WTC11 (cell line): ENCODE measurements at regions not wholly inside any gene's neighbourhood (a gene's known extent, or its start where the extent isn't known, plus 50 kb on each side); places are given as distances from the start of the nearest gene placed in this dataset.

ENCODE experiments used
- ATAC-seq: fragments of 200-7000 bp; cut with Tn5 transposase; 2 replicates; pipeline ENCODE4 v1.10.0; 2021; ENCODE audit warnings: mild to moderate bottlenecking, moderate library complexity
- CTCF ChIA-PET: fragments of 300-600 bp; sonication (Branson Sonifier 250); formaldehyde crosslinking; loops from one replicate; lab custom pipeline; 2021; ENCODE audit warnings: antibody characterized with exemption; lab: Charles Lee
- POLR2A ChIA-PET: fragments of 350-600 bp; sonication (Branson Sonifier 250); formaldehyde crosslinking; loops from one replicate; lab custom pipeline; 2021; ENCODE audit warnings: antibody characterized with exemption; lab: Charles Lee
- DNase-seq: peaks from one replicate; pipeline ENCODE4 v3.0.0; 2021; ENCODE audit warnings: low spot score
- H3K27ac Mint-ChIP-seq: 2 replicates; pipeline ENCODE4 v1.8.0; 2021; ENCODE audit warnings: mixed read lengths
- H3K27me3 Mint-ChIP-seq: 2 replicates; pipeline ENCODE4 v1.8.0; 2021; ENCODE audit warnings: low read depth, mild to moderate bottlenecking, moderate library complexity, mixed read lengths
- H3K36me3 Mint-ChIP-seq: 2 replicates; pipeline ENCODE4 v1.8.0; 2021; ENCODE audit warnings: mixed read lengths
- H3K4me1 Mint-ChIP-seq: 2 replicates; pipeline ENCODE4 v1.8.0; 2022; ENCODE audit warnings: mixed read lengths
- H3K4me3 Mint-ChIP-seq: 2 replicates; pipeline ENCODE4 v1.8.0; 2021; ENCODE audit warnings: mild to moderate bottlenecking, moderate library complexity, mixed read lengths
- H3K9me3 Mint-ChIP-seq: 2 replicates; pipeline ENCODE4 v1.8.0; 2021; ENCODE audit warnings: mixed read lengths
- ATF1 ChIP-seq: sonication (generic); formaldehyde crosslinking; IDR thresholded peaks from 2 replicates; pipeline ENCODE4 v1.8.1; 2023; ENCODE audit warnings: mild to moderate bottlenecking, moderate library complexity, missing genetic modification reagents
- CBFB ChIP-seq: sonication (generic); formaldehyde crosslinking; IDR thresholded peaks from 2 replicates; pipeline ENCODE4 v1.8.1; 2022; ENCODE audit warnings: mild to moderate bottlenecking, low read depth, missing genetic modification reagents
- CREM ChIP-seq: sonication (generic); formaldehyde crosslinking; IDR thresholded peaks from 2 replicates; pipeline ENCODE4 v1.8.1; 2022; ENCODE audit warnings: mild to moderate bottlenecking, missing genetic modification reagents, moderate library complexity
- GABPB1 ChIP-seq: sonication (generic); formaldehyde crosslinking; IDR thresholded peaks from 2 replicates; pipeline ENCODE4 v1.8.1; 2023; ENCODE audit warnings: mild to moderate bottlenecking, missing genetic modification reagents
- HMGA2 ChIP-seq: fragments of 250-450 bp; sonication (Bioruptor Pico); IDR thresholded peaks from 2 replicates; pipeline ENCODE4 v1.4.0; 2021; ENCODE audit warnings: mild to moderate bottlenecking, moderate library complexity
- JAZF1 ChIP-seq: fragments of 250-450 bp; sonication (Bioruptor Pico); IDR thresholded peaks from 2 replicates; pipeline ENCODE4 v1.9.0; 2021; ENCODE audit warnings: moderate library complexity, mild to moderate bottlenecking, inconsistent platforms
- MXD4 ChIP-seq: fragments of 250-450 bp; sonication (Bioruptor Pico); IDR thresholded peaks from 2 replicates; pipeline ENCODE4 v1.8.0; 2021; ENCODE audit warnings: mild to moderate bottlenecking, moderate library complexity, borderline replicate concordance
- MYBL2 ChIP-seq: sonication (generic); formaldehyde crosslinking; IDR thresholded peaks from 2 replicates; pipeline ENCODE4 v1.8.1; 2023; ENCODE audit warnings: mild to moderate bottlenecking, moderate library complexity, missing genetic modification reagents
- NFATC4 ChIP-seq: fragments of 250-450 bp; sonication (Bioruptor Pico); IDR thresholded peaks from 2 replicates; pipeline ENCODE4 v1.9.0; 2021; ENCODE audit warnings: mild to moderate bottlenecking
- NR3C1 ChIP-seq: sonication (generic); formaldehyde crosslinking; conservative IDR thresholded peaks from 2 replicates; pipeline ENCODE4 v1.8.1; 2023; ENCODE audit warnings: low read depth, mild to moderate bottlenecking, missing genetic modification reagents
- OVOL2 ChIP-seq: fragments of 250-450 bp; sonication (Bioruptor Pico); IDR thresholded peaks from 2 replicates; pipeline ENCODE4 v1.9.0; 2021; ENCODE audit warnings: mild to moderate bottlenecking, borderline replicate concordance
- SMAD3 ChIP-seq: sonication (generic); formaldehyde crosslinking; IDR thresholded peaks from 2 replicates; pipeline ENCODE4 v1.8.0; 2022; ENCODE audit warnings: missing genetic modification reagents, mild to moderate bottlenecking, borderline replicate concordance
- ZNF138 ChIP-seq: sonication (generic); formaldehyde crosslinking; conservative IDR thresholded peaks from 2 replicates; pipeline ENCODE4 v1.8.1; 2022; ENCODE audit warnings: mild to moderate bottlenecking, moderate library complexity, missing genetic modification reagents
- TF ChIP-seq, protein P1 (sequence below): sonication (generic); formaldehyde crosslinking; IDR thresholded peaks from 2 replicates; pipeline ENCODE4 v1.8.0; 2023; ENCODE audit warnings: mild to moderate bottlenecking, missing genetic modification reagents
- TF ChIP-seq, protein P2 (sequence below): sonication (generic); formaldehyde crosslinking; IDR thresholded peaks from 2 replicates; pipeline ENCODE4 v1.8.0; 2022; ENCODE audit warnings: mild to moderate bottlenecking, missing genetic modification reagents
- TF ChIP-seq, protein P3 (sequence below): sonication (generic); formaldehyde crosslinking; IDR thresholded peaks from 2 replicates; pipeline ENCODE4 v1.8.1; 2023; ENCODE audit warnings: mild to moderate bottlenecking, moderate library complexity, missing genetic modification reagents
- TF ChIP-seq, protein P4 (sequence below): fragments of 250-450 bp; sonication (Bioruptor Pico); IDR thresholded peaks from 2 replicates; pipeline ENCODE4 v1.9.0; 2021; ENCODE audit warnings: mild to moderate bottlenecking, borderline replicate concordance
- TF ChIP-seq, protein P5 (sequence below): sonication (generic); formaldehyde crosslinking; IDR thresholded peaks from 2 replicates; pipeline ENCODE4 v1.8.1; 2022; ENCODE audit warnings: low read depth, missing genetic modification reagents, borderline replicate concordance
- TF ChIP-seq, protein P6 (sequence below): sonication (generic); formaldehyde crosslinking; IDR thresholded peaks from 2 replicates; pipeline ENCODE4 v1.8.0; 2022; ENCODE audit warnings: mild to moderate bottlenecking, missing genetic modification reagents
- TF ChIP-seq, protein P7 (sequence below): fragments of 250-450 bp; sonication (Bioruptor Pico); IDR thresholded peaks from 2 replicates; pipeline ENCODE4 v1.8.0; 2021; ENCODE audit warnings: mild to moderate bottlenecking
- TF ChIP-seq, protein P8 (sequence below): sonication (generic); formaldehyde crosslinking; IDR thresholded peaks from 2 replicates; pipeline ENCODE4 v1.8.1; 2022; ENCODE audit warnings: mild to moderate bottlenecking, missing genetic modification reagents, moderate library complexity, borderline replicate concordance

DNA sequence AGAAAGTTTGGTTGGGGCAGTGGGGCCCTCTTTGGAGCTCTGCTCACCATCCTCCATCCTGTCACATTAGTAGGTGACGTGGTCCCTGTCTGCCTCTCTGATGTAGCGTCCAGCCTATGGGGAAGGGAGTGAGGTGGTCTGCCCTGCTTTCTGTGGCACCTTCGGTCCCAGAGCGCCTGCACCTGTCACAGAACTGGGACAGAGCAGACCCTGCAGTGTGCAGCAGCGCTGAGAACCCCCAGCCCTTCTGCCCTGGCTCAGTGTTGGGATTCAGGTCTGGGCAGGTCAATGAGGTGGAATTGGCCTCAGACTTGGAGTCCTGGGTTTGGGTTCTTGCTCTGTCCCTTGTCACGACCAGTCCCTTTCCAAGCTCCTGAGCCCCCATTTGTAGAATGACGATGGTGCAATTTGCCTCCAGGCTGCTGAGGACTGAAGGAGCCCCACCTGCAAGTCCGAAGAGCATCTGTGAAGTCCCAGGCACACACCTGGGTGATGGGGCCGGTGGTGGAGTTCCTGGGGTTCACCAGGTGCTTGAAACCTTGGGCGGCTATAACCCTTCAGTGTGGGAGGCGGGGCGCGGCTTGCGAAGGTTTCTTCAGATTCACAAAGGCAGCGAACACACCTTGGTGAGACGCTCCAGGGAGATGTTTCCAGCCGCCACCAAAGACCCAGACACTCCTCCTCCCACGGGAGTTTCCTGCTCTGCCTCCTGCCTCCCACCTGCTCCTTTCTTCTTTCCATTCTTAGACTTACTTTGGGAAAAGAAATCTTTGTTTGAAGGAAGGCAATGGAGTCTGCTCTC is 265.4 kb upstream of the HDAC4 start (continued):
- TF ChIP-seq, protein P1, sequence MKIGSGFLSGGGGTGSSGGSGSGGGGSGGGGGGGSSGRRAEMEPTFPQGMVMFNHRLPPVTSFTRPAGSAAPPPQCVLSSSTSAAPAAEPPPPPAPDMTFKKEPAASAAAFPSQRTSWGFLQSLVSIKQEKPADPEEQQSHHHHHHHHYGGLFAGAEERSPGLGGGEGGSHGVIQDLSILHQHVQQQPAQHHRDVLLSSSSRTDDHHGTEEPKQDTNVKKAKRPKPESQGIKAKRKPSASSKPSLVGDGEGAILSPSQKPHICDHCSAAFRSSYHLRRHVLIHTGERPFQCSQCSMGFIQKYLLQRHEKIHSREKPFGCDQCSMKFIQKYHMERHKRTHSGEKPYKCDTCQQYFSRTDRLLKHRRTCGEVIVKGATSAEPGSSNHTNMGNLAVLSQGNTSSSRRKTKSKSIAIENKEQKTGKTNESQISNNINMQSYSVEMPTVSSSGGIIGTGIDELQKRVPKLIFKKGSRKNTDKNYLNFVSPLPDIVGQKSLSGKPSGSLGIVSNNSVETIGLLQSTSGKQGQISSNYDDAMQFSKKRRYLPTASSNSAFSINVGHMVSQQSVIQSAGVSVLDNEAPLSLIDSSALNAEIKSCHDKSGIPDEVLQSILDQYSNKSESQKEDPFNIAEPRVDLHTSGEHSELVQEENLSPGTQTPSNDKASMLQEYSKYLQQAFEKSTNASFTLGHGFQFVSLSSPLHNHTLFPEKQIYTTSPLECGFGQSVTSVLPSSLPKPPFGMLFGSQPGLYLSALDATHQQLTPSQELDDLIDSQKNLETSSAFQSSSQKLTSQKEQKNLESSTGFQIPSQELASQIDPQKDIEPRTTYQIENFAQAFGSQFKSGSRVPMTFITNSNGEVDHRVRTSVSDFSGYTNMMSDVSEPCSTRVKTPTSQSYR (CRISPR knock-in tag) = no peak
- TF ChIP-seq ATF1 (CRISPR knock-in tag) (no peak), NFATC4 (no peak), HMGA2 (no peak), OVOL2 (no peak), CBFB (CRISPR knock-in tag) (no peak), ZNF138 (CRISPR knock-in tag) (no peak), JAZF1 (CRISPR knock-in tag) (no peak)
- TF ChIP-seq, protein P2, sequence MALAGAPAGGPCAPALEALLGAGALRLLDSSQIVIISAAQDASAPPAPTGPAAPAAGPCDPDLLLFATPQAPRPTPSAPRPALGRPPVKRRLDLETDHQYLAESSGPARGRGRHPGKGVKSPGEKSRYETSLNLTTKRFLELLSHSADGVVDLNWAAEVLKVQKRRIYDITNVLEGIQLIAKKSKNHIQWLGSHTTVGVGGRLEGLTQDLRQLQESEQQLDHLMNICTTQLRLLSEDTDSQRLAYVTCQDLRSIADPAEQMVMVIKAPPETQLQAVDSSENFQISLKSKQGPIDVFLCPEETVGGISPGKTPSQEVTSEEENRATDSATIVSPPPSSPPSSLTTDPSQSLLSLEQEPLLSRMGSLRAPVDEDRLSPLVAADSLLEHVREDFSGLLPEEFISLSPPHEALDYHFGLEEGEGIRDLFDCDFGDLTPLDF (CRISPR knock-in tag) = no peak
- TF ChIP-seq, protein P3, sequence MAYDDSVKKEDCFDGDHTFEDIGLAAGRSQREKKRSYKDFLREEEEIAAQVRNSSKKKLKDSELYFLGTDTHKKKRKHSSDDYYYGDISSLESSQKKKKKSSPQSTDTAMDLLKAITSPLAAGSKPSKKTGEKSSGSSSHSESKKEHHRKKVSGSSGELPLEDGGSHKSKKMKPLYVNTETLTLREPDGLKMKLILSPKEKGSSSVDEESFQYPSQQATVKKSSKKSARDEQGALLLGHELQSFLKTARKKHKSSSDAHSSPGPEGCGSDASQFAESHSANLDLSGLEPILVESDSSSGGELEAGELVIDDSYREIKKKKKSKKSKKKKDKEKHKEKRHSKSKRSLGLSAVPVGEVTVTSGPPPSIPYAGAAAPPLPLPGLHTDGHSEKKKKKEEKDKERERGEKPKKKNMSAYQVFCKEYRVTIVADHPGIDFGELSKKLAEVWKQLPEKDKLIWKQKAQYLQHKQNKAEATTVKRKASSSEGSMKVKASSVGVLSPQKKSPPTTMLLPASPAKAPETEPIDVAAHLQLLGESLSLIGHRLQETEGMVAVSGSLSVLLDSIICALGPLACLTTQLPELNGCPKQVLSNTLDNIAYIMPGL = no peak
- TF ChIP-seq, protein P4, sequence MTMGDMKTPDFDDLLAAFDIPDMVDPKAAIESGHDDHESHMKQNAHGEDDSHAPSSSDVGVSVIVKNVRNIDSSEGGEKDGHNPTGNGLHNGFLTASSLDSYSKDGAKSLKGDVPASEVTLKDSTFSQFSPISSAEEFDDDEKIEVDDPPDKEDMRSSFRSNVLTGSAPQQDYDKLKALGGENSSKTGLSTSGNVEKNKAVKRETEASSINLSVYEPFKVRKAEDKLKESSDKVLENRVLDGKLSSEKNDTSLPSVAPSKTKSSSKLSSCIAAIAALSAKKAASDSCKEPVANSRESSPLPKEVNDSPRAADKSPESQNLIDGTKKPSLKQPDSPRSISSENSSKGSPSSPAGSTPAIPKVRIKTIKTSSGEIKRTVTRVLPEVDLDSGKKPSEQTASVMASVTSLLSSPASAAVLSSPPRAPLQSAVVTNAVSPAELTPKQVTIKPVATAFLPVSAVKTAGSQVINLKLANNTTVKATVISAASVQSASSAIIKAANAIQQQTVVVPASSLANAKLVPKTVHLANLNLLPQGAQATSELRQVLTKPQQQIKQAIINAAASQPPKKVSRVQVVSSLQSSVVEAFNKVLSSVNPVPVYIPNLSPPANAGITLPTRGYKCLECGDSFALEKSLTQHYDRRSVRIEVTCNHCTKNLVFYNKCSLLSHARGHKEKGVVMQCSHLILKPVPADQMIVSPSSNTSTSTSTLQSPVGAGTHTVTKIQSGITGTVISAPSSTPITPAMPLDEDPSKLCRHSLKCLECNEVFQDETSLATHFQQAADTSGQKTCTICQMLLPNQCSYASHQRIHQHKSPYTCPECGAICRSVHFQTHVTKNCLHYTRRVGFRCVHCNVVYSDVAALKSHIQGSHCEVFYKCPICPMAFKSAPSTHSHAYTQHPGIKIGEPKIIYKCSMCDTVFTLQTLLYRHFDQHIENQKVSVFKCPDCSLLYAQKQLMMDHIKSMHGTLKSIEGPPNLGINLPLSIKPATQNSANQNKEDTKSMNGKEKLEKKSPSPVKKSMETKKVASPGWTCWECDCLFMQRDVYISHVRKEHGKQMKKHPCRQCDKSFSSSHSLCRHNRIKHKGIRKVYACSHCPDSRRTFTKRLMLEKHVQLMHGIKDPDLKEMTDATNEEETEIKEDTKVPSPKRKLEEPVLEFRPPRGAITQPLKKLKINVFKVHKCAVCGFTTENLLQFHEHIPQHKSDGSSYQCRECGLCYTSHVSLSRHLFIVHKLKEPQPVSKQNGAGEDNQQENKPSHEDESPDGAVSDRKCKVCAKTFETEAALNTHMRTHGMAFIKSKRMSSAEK (CRISPR knock-in tag) = no peak
- TF ChIP-seq, all 79 proteins: peak for 0

DNA sequence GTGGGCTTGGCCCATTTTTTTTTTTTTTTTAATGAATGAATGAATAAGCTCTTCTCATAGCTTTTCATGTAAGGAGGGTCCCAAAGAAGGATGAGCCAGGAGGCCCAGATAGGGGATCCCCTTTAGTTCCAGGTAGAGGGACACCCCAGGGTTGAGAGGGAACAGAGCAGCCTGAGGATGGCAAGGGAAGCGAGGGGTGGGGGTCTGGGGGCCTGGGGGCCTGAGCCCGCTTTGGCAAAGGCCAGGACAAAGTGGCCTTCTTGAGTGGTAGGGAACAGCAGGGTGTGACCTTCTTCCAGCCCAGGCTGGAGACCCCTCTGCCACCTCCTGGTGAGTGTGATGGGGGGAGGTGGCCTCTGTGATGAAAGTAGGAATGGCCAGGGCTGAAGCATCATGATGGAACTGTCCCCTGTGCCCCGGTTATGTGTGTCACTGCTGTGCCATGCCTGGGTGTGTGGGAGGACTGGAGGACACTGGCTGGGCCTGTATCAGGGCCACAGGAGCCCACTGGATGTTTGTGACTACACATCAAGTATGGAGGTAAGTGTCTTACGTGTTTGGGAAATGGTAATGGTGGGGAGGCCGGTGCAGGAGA is 263.5 kb upstream of the HDAC4 start:
- TF ChIP-seq CREM (CRISPR knock-in tag) = no peak
- TF ChIP-seq, protein P5, sequence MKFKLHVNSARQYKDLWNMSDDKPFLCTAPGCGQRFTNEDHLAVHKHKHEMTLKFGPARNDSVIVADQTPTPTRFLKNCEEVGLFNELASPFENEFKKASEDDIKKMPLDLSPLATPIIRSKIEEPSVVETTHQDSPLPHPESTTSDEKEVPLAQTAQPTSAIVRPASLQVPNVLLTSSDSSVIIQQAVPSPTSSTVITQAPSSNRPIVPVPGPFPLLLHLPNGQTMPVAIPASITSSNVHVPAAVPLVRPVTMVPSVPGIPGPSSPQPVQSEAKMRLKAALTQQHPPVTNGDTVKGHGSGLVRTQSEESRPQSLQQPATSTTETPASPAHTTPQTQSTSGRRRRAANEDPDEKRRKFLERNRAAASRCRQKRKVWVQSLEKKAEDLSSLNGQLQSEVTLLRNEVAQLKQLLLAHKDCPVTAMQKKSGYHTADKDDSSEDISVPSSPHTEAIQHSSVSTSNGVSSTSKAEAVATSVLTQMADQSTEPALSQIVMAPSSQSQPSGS = no peak
- no peak for TF ChIP-seq HMGA2
- TF ChIP-seq, protein P6, sequence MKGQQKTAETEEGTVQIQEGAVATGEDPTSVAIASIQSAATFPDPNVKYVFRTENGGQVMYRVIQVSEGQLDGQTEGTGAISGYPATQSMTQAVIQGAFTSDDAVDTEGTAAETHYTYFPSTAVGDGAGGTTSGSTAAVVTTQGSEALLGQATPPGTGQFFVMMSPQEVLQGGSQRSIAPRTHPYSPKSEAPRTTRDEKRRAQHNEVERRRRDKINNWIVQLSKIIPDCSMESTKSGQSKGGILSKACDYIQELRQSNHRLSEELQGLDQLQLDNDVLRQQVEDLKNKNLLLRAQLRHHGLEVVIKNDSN = no peak
- TF ChIP-seq GABPB1 (CRISPR knock-in tag) = no peak
- TF ChIP-seq SMAD3 (CRISPR knock-in tag) = no peak
- TF ChIP-seq, protein P7, sequence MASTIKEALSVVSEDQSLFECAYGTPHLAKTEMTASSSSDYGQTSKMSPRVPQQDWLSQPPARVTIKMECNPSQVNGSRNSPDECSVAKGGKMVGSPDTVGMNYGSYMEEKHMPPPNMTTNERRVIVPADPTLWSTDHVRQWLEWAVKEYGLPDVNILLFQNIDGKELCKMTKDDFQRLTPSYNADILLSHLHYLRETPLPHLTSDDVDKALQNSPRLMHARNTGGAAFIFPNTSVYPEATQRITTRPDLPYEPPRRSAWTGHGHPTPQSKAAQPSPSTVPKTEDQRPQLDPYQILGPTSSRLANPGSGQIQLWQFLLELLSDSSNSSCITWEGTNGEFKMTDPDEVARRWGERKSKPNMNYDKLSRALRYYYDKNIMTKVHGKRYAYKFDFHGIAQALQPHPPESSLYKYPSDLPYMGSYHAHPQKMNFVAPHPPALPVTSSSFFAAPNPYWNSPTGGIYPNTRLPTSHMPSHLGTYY (CRISPR knock-in tag) = no peak
- no peak for TF ChIP-seq MXD4 (CRISPR knock-in tag)
- no peak for TF ChIP-seq MYBL2
- TF ChIP-seq NR3C1 = no peak
- TF ChIP-seq, protein P8, sequence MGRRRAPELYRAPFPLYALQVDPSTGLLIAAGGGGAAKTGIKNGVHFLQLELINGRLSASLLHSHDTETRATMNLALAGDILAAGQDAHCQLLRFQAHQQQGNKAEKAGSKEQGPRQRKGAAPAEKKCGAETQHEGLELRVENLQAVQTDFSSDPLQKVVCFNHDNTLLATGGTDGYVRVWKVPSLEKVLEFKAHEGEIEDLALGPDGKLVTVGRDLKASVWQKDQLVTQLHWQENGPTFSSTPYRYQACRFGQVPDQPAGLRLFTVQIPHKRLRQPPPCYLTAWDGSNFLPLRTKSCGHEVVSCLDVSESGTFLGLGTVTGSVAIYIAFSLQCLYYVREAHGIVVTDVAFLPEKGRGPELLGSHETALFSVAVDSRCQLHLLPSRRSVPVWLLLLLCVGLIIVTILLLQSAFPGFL (CRISPR knock-in tag) = no peak
- POLR2A ChIA-PET = no interaction called here
- CTCF ChIA-PET = no interaction called here
- no peaks in the 10 kb centered on the region for H3K36me3 Mint-ChIP-seq
- H3K27me3 Mint-ChIP-seq = no peaks in the 10 kb centered on the region
- H3K4me3 Mint-ChIP-seq = no peak overlapping the region
- DNase-seq (no peak), ATAC-seq (no peak)
- H3K9me3 Mint-ChIP-seq = peaks cover 6% of the 10 kb centered on the region
- no peak overlapping the region for H3K27ac Mint-ChIP-seq
- peaks cover 17% of the 10 kb centered on the region for H3K4me1 Mint-ChIP-seq
